ENCODE measurements at regions not wholly inside any gene's neighbourhood (a gene's known extent, or its start where the extent isn't known, plus 50 kb on each side); places are given as distances from the start of the nearest gene placed in this dataset.

DNA sequence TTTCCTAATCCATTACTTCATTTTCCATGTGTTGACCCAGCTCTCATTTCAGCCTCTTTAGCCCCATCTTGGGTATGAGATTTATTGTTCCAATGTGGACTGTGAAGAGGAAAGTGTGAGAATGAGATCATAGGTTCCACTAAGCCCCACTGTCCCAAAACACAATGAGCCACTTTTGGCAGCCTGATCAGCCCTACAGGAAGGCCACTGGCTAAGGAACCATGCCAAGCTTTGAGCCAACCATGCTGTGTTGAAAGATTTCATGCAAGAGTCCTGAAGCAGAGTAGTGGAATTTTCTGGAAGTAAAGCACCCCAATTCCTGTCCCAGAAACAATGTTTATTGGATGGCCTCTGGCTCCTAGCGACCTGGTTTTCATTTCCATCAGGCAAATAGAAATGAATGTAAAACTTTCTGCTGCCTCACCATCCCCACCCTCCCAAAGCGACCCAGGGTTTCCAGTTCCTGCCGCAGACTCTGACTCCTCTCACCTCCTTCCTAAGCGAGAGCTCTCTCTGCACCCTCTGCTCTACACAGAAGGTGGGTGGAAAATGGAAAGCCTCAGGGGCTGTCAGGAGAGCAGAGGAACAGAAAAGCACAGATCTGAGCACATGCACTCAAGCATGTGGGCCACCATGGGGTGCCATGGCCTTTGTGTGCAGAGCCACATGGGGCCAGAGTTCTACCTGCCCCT lies 73.1 kb downstream of the KCTD12 start:
- Histone ChIP-seq H3K27ac (ENCODE audit: low read depth in 1 of 2, low read length in 1 of 2) (no peak overlapping the region), H3K4me1 (ENCODE audit: control insufficient read depth in 5 of 5, insufficient read depth in 5 of 5, low read length in 5 of 5) (peaks cover 0 to 6% (median 4%) of the 10 kb centered on the region in 5 donors), H3K9me3 (ENCODE audit: control insufficient read depth in 4 of 4, insufficient read depth in 3 of 4, low read length in 3 of 4) (no peaks in the 10 kb centered on the region), H3K27me3 (ENCODE audit: control insufficient read depth in 3 of 3, insufficient read depth in 3 of 3, low read length in 2 of 3) (no peaks in the 10 kb centered on the region), H3K9ac (ENCODE audit: insufficient read depth in 1 of 2, low read length in 2 of 2) (no peak overlapping the region), H3K4me3 (no peak overlapping the region), H3K36me3 (ENCODE audit: control insufficient read depth in 4 of 4, insufficient read depth in 4 of 4, low read length in 4 of 4) (no peaks in the 10 kb centered on the region)
- DNase-seq (peak; percentile 44 to 60 (median 47)), ATAC-seq (ENCODE audit: insufficient read depth, low FRiP score) (no peak)
- TF ChIP-seq, protein P1, sequence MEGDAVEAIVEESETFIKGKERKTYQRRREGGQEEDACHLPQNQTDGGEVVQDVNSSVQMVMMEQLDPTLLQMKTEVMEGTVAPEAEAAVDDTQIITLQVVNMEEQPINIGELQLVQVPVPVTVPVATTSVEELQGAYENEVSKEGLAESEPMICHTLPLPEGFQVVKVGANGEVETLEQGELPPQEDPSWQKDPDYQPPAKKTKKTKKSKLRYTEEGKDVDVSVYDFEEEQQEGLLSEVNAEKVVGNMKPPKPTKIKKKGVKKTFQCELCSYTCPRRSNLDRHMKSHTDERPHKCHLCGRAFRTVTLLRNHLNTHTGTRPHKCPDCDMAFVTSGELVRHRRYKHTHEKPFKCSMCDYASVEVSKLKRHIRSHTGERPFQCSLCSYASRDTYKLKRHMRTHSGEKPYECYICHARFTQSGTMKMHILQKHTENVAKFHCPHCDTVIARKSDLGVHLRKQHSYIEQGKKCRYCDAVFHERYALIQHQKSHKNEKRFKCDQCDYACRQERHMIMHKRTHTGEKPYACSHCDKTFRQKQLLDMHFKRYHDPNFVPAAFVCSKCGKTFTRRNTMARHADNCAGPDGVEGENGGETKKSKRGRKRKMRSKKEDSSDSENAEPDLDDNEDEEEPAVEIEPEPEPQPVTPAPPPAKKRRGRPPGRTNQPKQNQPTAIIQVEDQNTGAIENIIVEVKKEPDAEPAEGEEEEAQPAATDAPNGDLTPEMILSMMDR (IDR thresholded peaks at IDR 0.05; ENCODE audit: control extremely low read depth, extremely low read depth) = no peak
- WGBS, 2 donors = 78 to 87% methylated on average over 4 of the region's 4 CpGs

DNA sequence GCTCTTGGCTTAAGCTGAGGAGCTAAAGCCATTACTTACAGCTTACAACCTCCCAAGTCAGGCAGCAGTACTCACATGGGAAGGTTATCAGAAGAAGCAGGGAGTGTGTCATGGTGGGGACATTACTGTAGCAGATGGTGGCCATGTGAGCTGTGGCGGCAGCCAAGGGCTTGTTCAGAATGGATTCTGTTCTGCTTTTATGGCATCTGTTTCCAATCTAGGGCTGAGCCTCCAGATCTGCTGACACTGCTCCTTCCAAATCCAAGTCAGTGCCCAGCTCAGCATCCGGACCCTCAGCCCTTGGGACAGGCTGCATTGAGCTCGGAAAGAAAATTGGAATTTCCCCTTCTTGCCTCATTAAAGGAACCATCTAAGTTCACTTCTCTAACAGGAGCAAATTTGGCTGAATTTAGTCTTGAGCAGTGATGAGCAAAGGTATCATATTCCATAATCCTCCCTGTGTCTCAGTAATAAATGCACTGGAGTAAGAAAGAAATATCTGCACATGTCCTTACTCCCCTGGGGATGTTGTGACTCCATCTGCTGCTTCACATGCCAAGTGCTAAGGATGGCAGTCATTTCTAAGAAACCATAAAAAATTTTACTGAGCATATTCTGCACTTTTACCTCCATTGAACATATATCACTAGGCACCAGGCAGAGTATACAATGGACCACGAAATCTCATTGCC lies 73.9 kb downstream of the KCTD12 start:
- peak; percentile 6 for ATAC-seq (ENCODE audit: insufficient read depth, low FRiP score)
- Histone ChIP-seq H3K27me3 (ENCODE audit: control insufficient read depth in 3 of 3, insufficient read depth in 3 of 3, low read length in 2 of 3) (no peaks in the 10 kb centered on the region), H3K4me3 (no peak overlapping the region), H3K9me3 (ENCODE audit: control insufficient read depth in 4 of 4, insufficient read depth in 3 of 4, low read length in 3 of 4) (no peaks in the 10 kb centered on the region), H3K36me3 (ENCODE audit: control insufficient read depth in 4 of 4, insufficient read depth in 4 of 4, low read length in 4 of 4) (no peaks in the 10 kb centered on the region), H3K27ac (ENCODE audit: low read depth in 1 of 2, low read length in 1 of 2) (peak overlapping the region in 1 of 2 donors; percentile 20), H3K9ac (ENCODE audit: insufficient read depth in 1 of 2, low read length in 2 of 2) (no peak overlapping the region), H3K4me1 (ENCODE audit: control insufficient read depth in 5 of 5, insufficient read depth in 5 of 5, low read length in 5 of 5) (peaks cover 0 to 6% (median 4%) of the 10 kb centered on the region in 5 donors)
- TF ChIP-seq, protein P1 (IDR thresholded peaks at IDR 0.05; ENCODE audit: control extremely low read depth, extremely low read depth) = no peak
- peak; percentile 46 to 72 (median 62) for DNase-seq
- 79 to 92% methylated on average over 4 of the region's 4 CpGs for WGBS, 2 donors

GRCh38 chr13:76809389-76809788 lies 76.8 kb downstream of the KCTD12 start:
- DNase-seq (no peak), ATAC-seq (ENCODE audit: insufficient read depth, low FRiP score) (no peak)
- TF ChIP-seq, protein P1 (IDR thresholded peaks at IDR 0.05; ENCODE audit: control extremely low read depth, extremely low read depth) = no peak
- no peak overlapping the region for H3K9ac ChIP-seq (ENCODE audit: insufficient read depth in 1 of 2, low read length in 2 of 2)
- H3K9me3 ChIP-seq (ENCODE audit: control insufficient read depth in 4 of 4, insufficient read depth in 3 of 4, low read length in 3 of 4) = no peaks in the 10 kb centered on the region
- H3K27me3 ChIP-seq (ENCODE audit: control insufficient read depth in 3 of 3, insufficient read depth in 3 of 3, low read length in 2 of 3) = no peaks in the 10 kb centered on the region
- no peak overlapping the region for H3K4me3 ChIP-seq
- no peak overlapping the region for H3K27ac ChIP-seq (ENCODE audit: low read depth in 1 of 2, low read length in 1 of 2)
- WGBS, 2 donors = 53 to 82% methylated on average over 1 of the region's 1 CpG
- no peaks in the 10 kb centered on the region for H3K36me3 ChIP-seq (ENCODE audit: control insufficient read depth in 4 of 4, insufficient read depth in 4 of 4, low read length in 4 of 4)
- peaks cover 0 to 6% (median 4%) of the 10 kb centered on the region in 5 donors for H3K4me1 ChIP-seq (ENCODE audit: control insufficient read depth in 5 of 5, insufficient read depth in 5 of 5, low read length in 5 of 5)

Data from lung (tissue), 11 donors.